ENCODE measurements at regions not wholly inside any gene's neighbourhood (a gene's known extent, or its start where the extent isn't known, plus 50 kb on each side); places are given as distances from the start of the nearest gene placed in this dataset.

GRCh38 chr5:116750631-116751580 is 176.3 kb upstream of the SEMA6A start:
- TF ChIP-seq, protein P1, sequence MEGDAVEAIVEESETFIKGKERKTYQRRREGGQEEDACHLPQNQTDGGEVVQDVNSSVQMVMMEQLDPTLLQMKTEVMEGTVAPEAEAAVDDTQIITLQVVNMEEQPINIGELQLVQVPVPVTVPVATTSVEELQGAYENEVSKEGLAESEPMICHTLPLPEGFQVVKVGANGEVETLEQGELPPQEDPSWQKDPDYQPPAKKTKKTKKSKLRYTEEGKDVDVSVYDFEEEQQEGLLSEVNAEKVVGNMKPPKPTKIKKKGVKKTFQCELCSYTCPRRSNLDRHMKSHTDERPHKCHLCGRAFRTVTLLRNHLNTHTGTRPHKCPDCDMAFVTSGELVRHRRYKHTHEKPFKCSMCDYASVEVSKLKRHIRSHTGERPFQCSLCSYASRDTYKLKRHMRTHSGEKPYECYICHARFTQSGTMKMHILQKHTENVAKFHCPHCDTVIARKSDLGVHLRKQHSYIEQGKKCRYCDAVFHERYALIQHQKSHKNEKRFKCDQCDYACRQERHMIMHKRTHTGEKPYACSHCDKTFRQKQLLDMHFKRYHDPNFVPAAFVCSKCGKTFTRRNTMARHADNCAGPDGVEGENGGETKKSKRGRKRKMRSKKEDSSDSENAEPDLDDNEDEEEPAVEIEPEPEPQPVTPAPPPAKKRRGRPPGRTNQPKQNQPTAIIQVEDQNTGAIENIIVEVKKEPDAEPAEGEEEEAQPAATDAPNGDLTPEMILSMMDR (conservative IDR thresholded peaks at IDR 0.05) = no peak
- H3K9me3 Mint-ChIP-seq = peaks cover 5% of the 10 kb centered on the region
- no peaks in the 10 kb centered on the region for H3K27me3 Mint-ChIP-seq (ENCODE audit: low read depth)
- no peak overlapping the region for H3K27ac Mint-ChIP-seq (ENCODE audit: unreplicated experiment)
- H3K4me1 Mint-ChIP-seq = no peaks in the 10 kb centered on the region
- H3K36me3 Mint-ChIP-seq (ENCODE audit: low read depth) = peaks cover 3% of the 10 kb centered on the region
- DNase-seq (ENCODE audit: low read depth, low spot score) = no peak
- H3K4me3 Mint-ChIP-seq = no peak overlapping the region

GRCh38 chr5:116747881-116748280 is 173.3 kb upstream of the SEMA6A start:
- Mint-ChIP-seq H3K27ac (ENCODE audit: unreplicated experiment) (no peak overlapping the region), H3K9me3 (peaks cover 8% of the 10 kb centered on the region), H3K36me3 (ENCODE audit: low read depth) (peaks cover 4% of the 10 kb centered on the region), H3K4me3 (no peak overlapping the region), H3K4me1 (no peaks in the 10 kb centered on the region), H3K27me3 (ENCODE audit: low read depth) (no peaks in the 10 kb centered on the region)
- TF ChIP-seq, protein P1 (conservative IDR thresholded peaks at IDR 0.05) = no peak
- DNase-seq (ENCODE audit: low read depth, low spot score) = no peak

GRCh38 chr5:116746668-116747067 is 172.0 kb upstream of the SEMA6A start:
- no peak overlapping the region for H3K27ac Mint-ChIP-seq (ENCODE audit: unreplicated experiment)
- no peaks in the 10 kb centered on the region for H3K4me1 Mint-ChIP-seq
- TF ChIP-seq, protein P1 (conservative IDR thresholded peaks at IDR 0.05) = no peak
- no peak overlapping the region for H3K4me3 Mint-ChIP-seq
- peaks cover 4% of the 10 kb centered on the region for H3K36me3 Mint-ChIP-seq (ENCODE audit: low read depth)
- DNase-seq (ENCODE audit: low read depth, low spot score) = no peak
- peaks cover 8% of the 10 kb centered on the region for H3K9me3 Mint-ChIP-seq
- no peaks in the 10 kb centered on the region for H3K27me3 Mint-ChIP-seq (ENCODE audit: low read depth)

DNA sequence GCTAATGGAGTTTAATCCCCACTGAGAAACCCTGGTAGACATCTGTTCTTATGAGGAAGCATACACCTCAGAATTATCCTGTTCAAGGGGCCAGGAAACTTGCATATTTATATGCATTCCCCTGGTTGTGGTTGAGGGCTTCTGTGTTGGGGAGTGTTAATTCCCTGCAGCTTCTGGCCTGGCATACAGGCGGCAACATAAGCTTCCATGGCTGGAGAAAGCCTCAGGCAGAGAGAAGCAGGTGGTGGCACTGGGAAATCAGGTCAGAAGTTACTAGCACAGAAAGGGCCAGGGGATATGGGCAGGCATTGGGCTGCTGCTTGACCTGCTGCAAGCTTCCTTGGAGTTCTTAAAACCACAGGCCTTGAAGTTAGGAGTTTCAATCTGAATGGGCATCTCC is 166.1 kb upstream of the SEMA6A start:
- DNase-seq (ENCODE audit: low read depth, low spot score) = no peak
- TF ChIP-seq, protein P1 (conservative IDR thresholded peaks at IDR 0.05) = no peak
- Mint-ChIP-seq H3K36me3 (ENCODE audit: low read depth) (peaks cover 4% of the 10 kb centered on the region), H3K4me3 (no peak overlapping the region), H3K4me1 (peaks cover 6% of the 10 kb centered on the region), H3K27ac (ENCODE audit: unreplicated experiment) (no peak overlapping the region), H3K27me3 (ENCODE audit: low read depth) (no peaks in the 10 kb centered on the region), H3K9me3 (peaks cover 8% of the 10 kb centered on the region)

DNA sequence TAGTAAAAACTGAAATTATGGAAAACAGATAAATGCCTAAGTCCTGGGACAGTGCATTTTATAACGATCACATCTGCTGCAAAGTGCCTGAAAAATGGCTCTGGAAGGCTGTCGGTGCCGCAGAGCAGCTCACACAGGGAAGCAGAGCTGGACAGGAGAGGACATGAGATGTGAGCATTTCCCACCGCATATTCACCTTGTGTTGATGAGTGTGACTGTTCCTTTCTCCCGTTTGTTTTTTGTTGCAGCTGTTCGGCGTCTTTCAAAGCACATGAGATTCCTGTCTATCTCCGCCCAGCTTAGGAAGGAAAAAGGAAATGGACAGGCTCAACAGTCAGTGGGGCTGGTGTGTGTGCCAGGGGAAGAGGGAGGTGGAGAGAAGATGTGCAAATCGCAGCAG is 164.9 kb upstream of the SEMA6A start:
- Mint-ChIP-seq H3K27ac (ENCODE audit: unreplicated experiment) (no peak overlapping the region), H3K4me3 (no peak overlapping the region), H3K27me3 (ENCODE audit: low read depth) (no peaks in the 10 kb centered on the region)

More for the DNA sequence above, 164.9 kb upstream of the SEMA6A start:
- Mint-ChIP-seq H3K36me3 (ENCODE audit: low read depth) (peaks cover 4% of the 10 kb centered on the region), H3K4me1 (peaks cover 6% of the 10 kb centered on the region), H3K9me3 (peaks cover 8% of the 10 kb centered on the region)
- TF ChIP-seq, protein P1 (conservative IDR thresholded peaks at IDR 0.05) = no peak
- DNase-seq (ENCODE audit: low read depth, low spot score) = no peak

Measured in neural crest cell (in vitro differentiated cells).